Kidney (tissue), 13 donors: ENCODE measurements at regions not wholly inside any gene's neighbourhood (a gene's known extent, or its start where the extent isn't known, plus 50 kb on each side); places are given as distances from the start of the nearest gene placed in this dataset.

Experiments used
- DNase-seq, 5 donors: peaks; one replicate each; pipeline ENCODE4 v3.0.0-alpha.2; 2013 to 2020
- FAIRE-seq: peaks from 2 replicates; lab custom pipeline; 2012; peaks lifted over from hg19 to GRCh38; lab: Jason Lieb, UNC
- H3K27ac ChIP-seq, 2 donors: one replicate each; pipeline ENCODE4 v1.7.0; 2013; ENCODE audit warnings: low read depth in 2 of 2, low read length in 2 of 2, inconsistent platforms in 1 of 2
- H3K27me3 ChIP-seq: one replicate; pipeline ENCODE4 v1.7.1; 2013; ENCODE audit warnings: low read length, inconsistent platforms; ENCODE audit not compliant: control insufficient read depth, insufficient read depth
- H3K36me3 ChIP-seq, 3 donors: one replicate each; pipeline versions ENCODE4 v1.7.0 to v1.7.1; 2013; ENCODE audit warnings: low read length in 3 of 3, control low read depth in 1 of 3, inconsistent platforms in 1 of 3; ENCODE audit not compliant: insufficient read depth in 3 of 3, control insufficient read depth in 2 of 3
- H3K4me1 ChIP-seq, 3 donors: one replicate each; pipeline versions ENCODE4 v1.7.0 to v1.7.1; 2013; ENCODE audit warnings: low read length in 3 of 3, inconsistent platforms in 1 of 3, low read depth in 1 of 3; ENCODE audit not compliant: control insufficient read depth in 2 of 3, insufficient read depth in 2 of 3
- H3K4me3 ChIP-seq, 3 donors: one replicate each; pipeline versions ENCODE4 v1.7.0 to v1.8.1; 2013; ENCODE audit warnings: low read length in 3 of 3, control low read depth in 1 of 3, inconsistent platforms in 1 of 3
- H3K9ac ChIP-seq, 3 donors: one replicate each; pipeline versions ENCODE4 v1.7.0 to v1.7.1; 2013; ENCODE audit warnings: low read length in 3 of 3, control low read depth in 1 of 3, inconsistent platforms in 1 of 3
- H3K9me3 ChIP-seq, 3 donors: one replicate each; pipeline versions ENCODE4 v1.7.0 to v1.7.1; 2013; ENCODE audit warnings: low read length in 3 of 3, control low read depth in 1 of 3, inconsistent platforms in 1 of 3; ENCODE audit not compliant: control insufficient read depth in 2 of 3, insufficient read depth in 1 of 3
- intact Hi-C: fragments of 100-400 bp; cut with DNase I; formaldehyde crosslinking; loops from one replicate; pipeline ENCODE4 v1.11.1; 2022
- TF ChIP-seq, protein P1 (sequence below): IDR thresholded peaks from 3 replicates; pipeline ENCODE4 v1.5.1; 2012; ENCODE audit warnings: mild to moderate bottlenecking, moderate library complexity, borderline replicate concordance; ENCODE audit not compliant: insufficient read depth; ENCODE audit errors: extremely low read depth
- donor health status: control.
- donor health status: control.
- donor health status: control.
- donor health status: control.
- donor health status: control.
- donor health status: DM: yes; HTN: yes; CAD: no.
- donor health status: Normal renal cell carcinoma (clear cell type).

DNA sequence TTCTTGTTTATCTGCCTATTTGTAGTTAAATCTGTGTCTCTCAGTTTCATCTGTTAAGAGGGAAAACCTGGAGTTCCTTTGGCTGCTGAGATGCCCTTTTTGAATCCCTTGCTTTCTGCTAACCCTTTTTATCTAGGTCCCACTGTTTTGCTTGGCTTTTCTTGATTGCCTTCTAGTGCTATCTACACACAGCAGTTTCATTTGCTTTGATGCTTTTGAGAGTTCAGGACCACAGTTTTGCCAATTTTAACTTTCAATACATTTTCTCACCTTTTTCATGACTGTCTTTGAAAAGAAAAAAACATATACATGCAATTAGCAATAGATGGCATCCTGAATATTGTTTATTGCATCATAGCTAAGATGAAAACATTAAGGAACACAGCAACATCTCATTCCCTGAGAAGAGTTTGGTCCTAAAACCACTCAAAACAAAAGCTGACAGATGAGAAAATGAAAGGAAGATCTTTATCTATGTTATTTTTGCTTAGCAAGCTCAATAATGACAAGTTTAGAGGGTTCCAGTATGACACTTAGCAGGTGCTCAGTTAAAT is 241.4 kb upstream of the MEX3C start:
- TF ChIP-seq, protein P1, sequence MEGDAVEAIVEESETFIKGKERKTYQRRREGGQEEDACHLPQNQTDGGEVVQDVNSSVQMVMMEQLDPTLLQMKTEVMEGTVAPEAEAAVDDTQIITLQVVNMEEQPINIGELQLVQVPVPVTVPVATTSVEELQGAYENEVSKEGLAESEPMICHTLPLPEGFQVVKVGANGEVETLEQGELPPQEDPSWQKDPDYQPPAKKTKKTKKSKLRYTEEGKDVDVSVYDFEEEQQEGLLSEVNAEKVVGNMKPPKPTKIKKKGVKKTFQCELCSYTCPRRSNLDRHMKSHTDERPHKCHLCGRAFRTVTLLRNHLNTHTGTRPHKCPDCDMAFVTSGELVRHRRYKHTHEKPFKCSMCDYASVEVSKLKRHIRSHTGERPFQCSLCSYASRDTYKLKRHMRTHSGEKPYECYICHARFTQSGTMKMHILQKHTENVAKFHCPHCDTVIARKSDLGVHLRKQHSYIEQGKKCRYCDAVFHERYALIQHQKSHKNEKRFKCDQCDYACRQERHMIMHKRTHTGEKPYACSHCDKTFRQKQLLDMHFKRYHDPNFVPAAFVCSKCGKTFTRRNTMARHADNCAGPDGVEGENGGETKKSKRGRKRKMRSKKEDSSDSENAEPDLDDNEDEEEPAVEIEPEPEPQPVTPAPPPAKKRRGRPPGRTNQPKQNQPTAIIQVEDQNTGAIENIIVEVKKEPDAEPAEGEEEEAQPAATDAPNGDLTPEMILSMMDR: no peak
- Histone ChIP-seq H3K9ac (no peak overlapping the region), H3K4me1 (no peaks in the 10 kb centered on the region), H3K36me3 (no peaks in the 10 kb centered on the region), H3K4me3 (no peak overlapping the region), H3K27me3 (no peaks in the 10 kb centered on the region), H3K9me3 (no peaks in the 10 kb centered on the region), H3K27ac (no peak overlapping the region)
- DNase-seq (no peak), FAIRE-seq (no peak)
- intact Hi-C loops: no loop called here

DNA sequence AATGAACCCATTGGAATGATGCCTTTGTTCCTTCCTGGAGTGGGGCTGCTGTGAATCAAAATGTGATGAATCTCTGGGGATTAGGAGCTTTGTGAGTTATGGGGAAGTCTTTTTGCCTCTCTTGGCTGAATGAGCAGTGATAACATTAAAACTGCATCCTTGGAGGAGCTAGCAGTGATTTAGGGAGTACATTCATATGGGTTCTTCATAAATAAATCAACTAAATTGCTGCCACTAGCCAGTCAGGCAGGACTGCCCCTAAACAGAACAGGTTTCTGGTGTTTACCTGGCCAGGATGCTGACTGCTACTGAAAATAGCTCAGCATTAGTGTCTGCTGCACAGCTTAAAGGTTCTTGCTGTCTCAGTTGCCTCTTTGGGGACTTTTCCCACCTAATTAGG is 244.5 kb upstream of the MEX3C start:
- Histone ChIP-seq H3K9me3 (no peaks in the 10 kb centered on the region), H3K4me1 (no peaks in the 10 kb centered on the region), H3K36me3 (no peaks in the 10 kb centered on the region), H3K9ac (no peak overlapping the region), H3K27ac (no peak overlapping the region), H3K27me3 (no peaks in the 10 kb centered on the region), H3K4me3 (no peak overlapping the region)
- intact Hi-C loops: no loop called here
- no peak for FAIRE-seq
- DNase-seq: peak in 3 of 5 donors; percentile 30 to 74 (median 63)
- TF ChIP-seq, protein P1: no peak

DNA sequence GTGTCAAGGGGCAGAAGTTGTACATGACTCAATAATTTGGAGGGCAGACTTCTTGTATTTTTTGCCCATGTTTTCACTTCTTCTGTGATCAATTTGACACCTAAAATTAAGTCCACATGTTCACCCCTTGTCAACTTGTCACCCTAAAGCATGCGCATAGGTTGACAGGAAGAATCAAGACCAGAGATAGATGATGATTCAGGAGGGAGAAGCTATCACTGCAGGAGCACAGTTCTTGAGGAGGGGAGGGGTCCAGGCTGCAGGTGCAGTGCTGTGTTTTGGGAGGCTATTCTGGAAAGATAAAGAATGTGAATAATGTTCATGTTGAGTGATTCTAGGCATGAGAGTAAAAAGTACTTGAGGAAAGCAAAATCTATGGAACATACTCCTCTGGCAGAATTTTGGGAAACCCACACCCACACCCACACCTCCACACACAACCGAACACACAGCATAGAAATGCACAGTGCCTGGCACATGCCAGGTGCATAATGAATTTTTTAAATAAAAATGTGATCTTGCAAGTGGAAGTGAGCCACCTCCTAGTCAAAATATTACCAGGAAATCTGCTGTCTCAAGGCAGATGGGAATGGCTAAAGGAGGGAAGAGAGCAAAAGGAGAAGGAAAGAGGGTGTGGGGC is 249.2 kb upstream of the MEX3C start:
- peaks cover 0 to 2% (median 0%) of the 10 kb centered on the region in 3 donors for H3K4me1 ChIP-seq
- TF ChIP-seq, protein P1: no peak
- FAIRE-seq (no peak), DNase-seq (no peak)
- no peak overlapping the region for H3K4me3 ChIP-seq
- H3K27ac ChIP-seq: no peak overlapping the region
- H3K36me3 ChIP-seq: no peaks in the 10 kb centered on the region
- no peaks in the 10 kb centered on the region for H3K27me3 ChIP-seq
- no peak overlapping the region for H3K9ac ChIP-seq
- H3K9me3 ChIP-seq: no peaks in the 10 kb centered on the region
- intact Hi-C loops: no loop called here
